Prostate gland (tissue), 2 donors: ENCODE measurements at regions not wholly inside any gene's neighbourhood (a gene's known extent, or its start where the extent isn't known, plus 50 kb on each side); places are given as distances from the start of the nearest gene placed in this dataset.

Experiments
- DNase-seq: peaks from one replicate; pipeline ENCODE4 v3.0.0-alpha.2; 2019; ENCODE audit warnings: low spot score
- H3K27ac ChIP-seq, 2 donors: fragments of 200-600 bp; sonication (generic); 2 replicates each; pipeline ENCODE4 v1.5.1; 2017 to 2019
- H3K27me3 ChIP-seq: fragments of 200-600 bp; sonication (generic); replicated peaks from 2 replicates; pipeline ENCODE4 v1.5.1; 2019; ENCODE audit not compliant: insufficient read depth
- H3K36me3 ChIP-seq, 2 donors: fragments of 200-600 bp; sonication (generic); 1 replicate in 1 of 2; 2 replicates in 1 of 2; pipeline versions ENCODE4 v1.5.1 to v1.8.1; 2017 to 2019
- H3K4me1 ChIP-seq: fragments of 200-600 bp; sonication (generic); replicated peaks from 2 replicates; pipeline ENCODE4 v1.5.1; 2019
- H3K4me3 ChIP-seq, 2 donors: fragments of 200-600 bp; sonication (generic); 2 replicates each; pipeline ENCODE4 v1.5.1; 2017 to 2019
- H3K9me3 ChIP-seq: fragments of 200-600 bp; sonication (generic); 2 replicates; pipeline ENCODE4 v1.5.1; 2017
- POLR2A ChIP-seq: fragments of 450-650 bp; IDR thresholded peaks from one replicate; pipeline ENCODE4 v1.6.1; 2016; ENCODE audit warnings: antibody characterized with exemption, mild to moderate bottlenecking
- POLR2AphosphoS5 ChIP-seq: sonication (generic); formaldehyde crosslinking; IDR thresholded peaks from one replicate; pipeline ENCODE4 v1.6.1; 2017; ENCODE audit warnings: antibody characterized with exemption
- WGBS: methylation state at CpG from one replicate; pipeline ENCODE4 v1.1.5; 2018; 5-methylcytosine and 5-hydroxymethylcytosine counted together
- intact Hi-C: fragments of 100-400 bp; cut with DNase I; formaldehyde crosslinking; loops from one replicate; pipeline ENCODE4 v1.14.2; 2022
- TF ChIP-seq, protein P1 (sequence below), 4 experiments: fragments of 200-600 bp in 2 of 4; fragments of 450-650 bp in 2 of 4; sonication (generic) in 2 of 4; IDR thresholded peaks; 1 replicate in 3 of 4; 2 replicates in 1 of 4; pipeline ENCODE4 v1.5.1; 2016 to 2019; ENCODE audit warnings: antibody characterized with exemption in 4 of 4, mild to moderate bottlenecking in 2 of 4, moderate library complexity in 2 of 4

DNA sequence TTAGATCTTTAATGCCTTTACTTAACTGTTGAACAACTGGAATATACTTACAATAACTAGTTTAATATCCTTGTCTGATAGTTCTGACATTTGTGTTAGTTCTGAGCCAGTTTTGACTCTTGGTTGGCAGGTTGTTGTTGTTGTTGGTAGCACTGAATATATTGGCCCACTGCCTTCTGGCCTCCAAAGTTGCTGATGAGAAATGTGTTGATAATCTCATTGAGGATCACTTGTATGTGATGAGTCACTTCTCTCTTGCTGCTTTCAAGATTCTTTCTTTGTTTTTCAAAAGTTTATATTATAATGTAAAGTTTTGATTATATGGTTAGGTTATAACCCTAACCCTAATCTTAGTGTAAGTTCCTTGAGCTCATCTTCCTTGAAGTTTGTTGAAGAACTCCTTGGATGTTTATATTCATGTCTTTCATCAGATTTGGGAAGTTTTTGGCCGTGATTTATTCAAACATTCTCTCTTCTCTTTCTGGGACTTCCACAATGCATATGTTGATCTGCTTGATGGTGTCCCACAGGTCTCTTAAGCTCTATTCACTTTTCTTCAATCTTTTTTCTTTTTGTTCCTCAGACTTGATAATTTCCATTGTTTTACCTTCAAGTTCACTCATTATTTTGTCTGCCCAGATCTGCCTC lies 149.7 kb downstream of the FGF18 start:
- no peaks in the 10 kb centered on the region for H3K27me3 ChIP-seq
- H3K9me3 ChIP-seq, result no peaks in the 10 kb centered on the region
- WGBS, result 0% methylated on average over 1 of the region's 1 CpG
- H3K27ac ChIP-seq, result no peak overlapping the region
- no peak for DNase-seq
- no peaks in the 10 kb centered on the region for H3K36me3 ChIP-seq
- H3K4me3 ChIP-seq, result no peak overlapping the region
- H3K4me1 ChIP-seq, result no peaks in the 10 kb centered on the region
- no peak for TF ChIP-seq POLR2AphosphoS5
- TF ChIP-seq, protein P1, sequence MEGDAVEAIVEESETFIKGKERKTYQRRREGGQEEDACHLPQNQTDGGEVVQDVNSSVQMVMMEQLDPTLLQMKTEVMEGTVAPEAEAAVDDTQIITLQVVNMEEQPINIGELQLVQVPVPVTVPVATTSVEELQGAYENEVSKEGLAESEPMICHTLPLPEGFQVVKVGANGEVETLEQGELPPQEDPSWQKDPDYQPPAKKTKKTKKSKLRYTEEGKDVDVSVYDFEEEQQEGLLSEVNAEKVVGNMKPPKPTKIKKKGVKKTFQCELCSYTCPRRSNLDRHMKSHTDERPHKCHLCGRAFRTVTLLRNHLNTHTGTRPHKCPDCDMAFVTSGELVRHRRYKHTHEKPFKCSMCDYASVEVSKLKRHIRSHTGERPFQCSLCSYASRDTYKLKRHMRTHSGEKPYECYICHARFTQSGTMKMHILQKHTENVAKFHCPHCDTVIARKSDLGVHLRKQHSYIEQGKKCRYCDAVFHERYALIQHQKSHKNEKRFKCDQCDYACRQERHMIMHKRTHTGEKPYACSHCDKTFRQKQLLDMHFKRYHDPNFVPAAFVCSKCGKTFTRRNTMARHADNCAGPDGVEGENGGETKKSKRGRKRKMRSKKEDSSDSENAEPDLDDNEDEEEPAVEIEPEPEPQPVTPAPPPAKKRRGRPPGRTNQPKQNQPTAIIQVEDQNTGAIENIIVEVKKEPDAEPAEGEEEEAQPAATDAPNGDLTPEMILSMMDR (IDR thresholded peaks at IDR 0.05), result no peak
- no peak for TF ChIP-seq POLR2A
- intact Hi-C loops, result no loop called here

- no peak overlapping the region for H3K27ac ChIP-seq
- WGBS, result 86% methylated on average over 2 of the region's 2 CpGs
- intact Hi-C loops, result no loop called here
Observed at GRCh38 chr5:171570244-171570825, 150.9 kb downstream of the FGF18 start.

GRCh38 chr5:171571663-171572062 lies 152.2 kb downstream of the FGF18 start:
- no peaks in the 10 kb centered on the region for H3K27me3 ChIP-seq
- intact Hi-C loops, result no loop called here

More at GRCh38 chr5:171570244-171570825, 150.9 kb downstream of the FGF18 start:
- TF ChIP-seq POLR2A, result no peak
- TF ChIP-seq, protein P1 (IDR thresholded peaks at IDR 0.05), result no peak
- TF ChIP-seq POLR2AphosphoS5, result no peak
- Histone ChIP-seq H3K9me3 (no peaks in the 10 kb centered on the region), H3K4me3 (no peak overlapping the region), H3K4me1 (no peaks in the 10 kb centered on the region), H3K27me3 (no peaks in the 10 kb centered on the region), H3K36me3 (no peaks in the 10 kb centered on the region)
- no peak for DNase-seq

DNA sequence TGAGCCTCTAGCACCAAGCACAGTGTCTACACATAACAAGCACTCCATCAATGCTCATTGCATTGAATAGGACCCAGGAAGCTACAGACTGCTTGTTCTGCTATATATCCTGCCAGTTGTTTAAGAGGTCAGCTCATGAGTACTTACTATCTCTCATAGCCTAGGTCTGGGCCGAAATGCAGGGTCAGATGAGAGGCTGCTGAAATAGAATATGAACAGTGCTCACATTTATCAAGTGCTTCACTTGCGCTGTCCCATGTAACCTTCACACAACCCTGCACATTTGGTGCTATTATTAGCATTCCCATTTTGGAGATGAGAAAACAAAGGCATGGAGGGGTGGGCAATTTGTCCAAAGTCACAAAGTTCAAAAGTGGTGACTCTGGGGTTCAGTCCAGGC lies 153.6 kb downstream of the FGF18 start:
- DNase-seq, result no peak
- TF ChIP-seq POLR2AphosphoS5 (no peak), POLR2A (no peak)
- TF ChIP-seq, protein P1 (IDR thresholded peaks at IDR 0.05), result no peak
- intact Hi-C loops, result no loop called here
- no peak overlapping the region for H3K4me3 ChIP-seq
- no peaks in the 10 kb centered on the region for H3K36me3 ChIP-seq
- H3K4me1 ChIP-seq, result no peaks in the 10 kb centered on the region
- WGBS, result 93% methylated on average over 2 of the region's 2 CpGs
- no peaks in the 10 kb centered on the region for H3K9me3 ChIP-seq
- no peaks in the 10 kb centered on the region for H3K27me3 ChIP-seq
- no peak overlapping the region for H3K27ac ChIP-seq

More at GRCh38 chr5:171571663-171572062, 152.2 kb downstream of the FGF18 start:
- no peaks in the 10 kb centered on the region for H3K36me3 ChIP-seq
- 30% methylated on average over 3 of the region's 3 CpGs for WGBS
- H3K4me1 ChIP-seq, result no peaks in the 10 kb centered on the region
- H3K4me3 ChIP-seq, result no peak overlapping the region
- no peaks in the 10 kb centered on the region for H3K9me3 ChIP-seq
- no peak overlapping the region for H3K27ac ChIP-seq
- TF ChIP-seq, protein P1 (IDR thresholded peaks at IDR 0.05), result no peak
- TF ChIP-seq POLR2A (no peak), POLR2AphosphoS5 (no peak)
- no peak for DNase-seq
